Neural progenitor cell (in vitro differentiated cells): ENCODE measurements at regions not wholly inside any gene's neighbourhood (a gene's known extent, or its start where the extent isn't known, plus 50 kb on each side); places are given as distances from the start of the nearest gene placed in this dataset.
A peak's percentile ranks its signal among the peaks of the same experiment; 100 is the strongest.

Experiments used
- DNase-seq: peaks from one replicate; pipeline ENCODE4 v3.0.0-alpha.2; 2016; ENCODE audit warnings: low spot score
- H2AFZ ChIP-seq: fragments of 200-600 bp; sonication (generic); replicated peaks from 2 replicates; pipeline ENCODE4 v1.6.1; 2016; ENCODE audit warnings: antibody characterized with exemption
- H3F3A ChIP-seq: fragments of 200-600 bp; sonication (generic); 2 replicates; pipeline ENCODE4 v1.6.1; 2016; ENCODE audit warnings: antibody characterized with exemption, low read depth
- H3K27ac ChIP-seq: fragments of 200-600 bp; sonication (generic); 2 replicates; pipeline ENCODE4 v1.5.1; 2016; ENCODE audit warnings: mild to moderate bottlenecking
- H3K27me3 ChIP-seq: fragments of 200-600 bp; sonication (generic); 2 replicates; pipeline ENCODE4 v1.6.1; 2016; ENCODE audit warnings: mild to moderate bottlenecking, moderate library complexity
- H3K36me3 ChIP-seq: fragments of 200-600 bp; sonication (generic); 2 replicates; pipeline ENCODE4 v1.5.1; 2016
- H3K4me1 ChIP-seq: fragments of 200-600 bp; sonication (generic); 2 replicates; pipeline ENCODE4 v1.6.1; 2016; ENCODE audit warnings: mixed run types
- H3K4me2 ChIP-seq: fragments of 200-600 bp; sonication (generic); 2 replicates; pipeline ENCODE4 v1.6.1; 2016
- H3K4me3 ChIP-seq: fragments of 200-600 bp; sonication (generic); 2 replicates; pipeline ENCODE4 v1.5.1; 2016
- H3K79me2 ChIP-seq: fragments of 200-600 bp; sonication (generic); 2 replicates; pipeline ENCODE4 v1.6.1; 2016; ENCODE audit warnings: low read depth
- H3K9ac ChIP-seq: fragments of 200-600 bp; sonication (generic); 2 replicates; pipeline ENCODE4 v1.6.1; 2016
- H3K9me3 ChIP-seq: fragments of 200-600 bp; sonication (generic); 2 replicates; pipeline ENCODE4 v1.5.1; 2016; ENCODE audit warnings: low read depth
- H4K20me1 ChIP-seq: fragments of 200-600 bp; sonication (generic); 2 replicates; pipeline ENCODE4 v1.6.1; 2016; ENCODE audit warnings: low read depth
- H3K27ac Mint-ChIP-seq: 3 replicates; pipeline ENCODE4 v1.8.0; 2021; ENCODE audit warnings: mixed read lengths
- H3K27me3 Mint-ChIP-seq: 2 replicates; pipeline ENCODE4 v1.8.0; 2022; ENCODE audit warnings: low read depth, mild to moderate bottlenecking, inconsistent platforms, moderate library complexity, mixed read lengths; ENCODE audit not compliant: insufficient read depth
- H3K36me3 Mint-ChIP-seq: 3 replicates; pipeline ENCODE4 v1.8.0; 2021; ENCODE audit warnings: mixed read lengths
- H3K4me1 Mint-ChIP-seq: 3 replicates; pipeline ENCODE4 v1.8.0; 2021; ENCODE audit warnings: mixed read lengths
- H3K4me3 Mint-ChIP-seq: 3 replicates; pipeline ENCODE4 v1.8.0; 2021; ENCODE audit warnings: mild to moderate bottlenecking, moderate library complexity, mixed read lengths
- H3K9me3 Mint-ChIP-seq: 3 replicates; pipeline ENCODE4 v1.8.0; 2020; ENCODE audit warnings: mixed read lengths
- CTCF ChIP-seq: fragments of 200-600 bp; sonication (generic); IDR thresholded peaks from 2 replicates; pipeline ENCODE4 v1.5.1; 2017; ENCODE audit warnings: antibody characterized with exemption, mild to moderate bottlenecking
- EZH2 ChIP-seq: fragments of 200-600 bp; sonication (generic); IDR thresholded peaks from 2 replicates; pipeline ENCODE4 v1.6.1; 2017; ENCODE audit warnings: antibody characterized with exemption, mild to moderate bottlenecking, moderate library complexity
- EZH2phosphoT487 ChIP-seq: fragments of 200-600 bp; sonication (generic); IDR thresholded peaks from 2 replicates; pipeline ENCODE4 v1.6.1; 2017; ENCODE audit warnings: antibody characterized with exemption

DNA sequence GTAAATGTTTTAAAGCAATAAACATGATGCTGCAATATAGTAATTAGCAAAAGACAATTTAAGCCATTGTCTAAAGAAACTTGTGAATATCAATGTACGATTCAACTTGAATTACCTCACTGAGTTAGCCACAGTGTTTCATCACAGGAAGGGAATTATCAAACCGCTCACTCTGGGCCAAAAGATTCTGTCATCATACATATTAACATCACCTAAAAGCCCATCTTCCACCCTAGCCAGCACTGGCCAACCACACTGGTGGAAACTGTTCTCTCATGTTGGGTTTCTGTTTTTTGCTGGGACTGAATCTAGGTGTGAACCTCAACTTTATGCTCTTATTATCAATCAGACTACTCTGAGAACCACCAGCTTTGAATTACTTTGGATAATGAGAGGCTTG lies 497.7 kb upstream of the THBS1 start:
- Mint-ChIP-seq H3K27ac (no peak overlapping the region), H3K36me3 (no peaks in the 10 kb centered on the region), H3K27me3 (no peaks in the 10 kb centered on the region), H3K4me1 (no peaks in the 10 kb centered on the region), H3K9me3 (no peaks in the 10 kb centered on the region), H3K4me3 (no peak overlapping the region)
- TF ChIP-seq EZH2phosphoT487, result no peak
- TF ChIP-seq CTCF, result no peak
- TF ChIP-seq EZH2, result no peak
- H3K9ac ChIP-seq, result no peak overlapping the region
- no peaks in the 10 kb centered on the region for H3K79me2 ChIP-seq
- no peak overlapping the region for H3K4me3 ChIP-seq
- DNase-seq, result no peak
- H2AFZ ChIP-seq, result no peak overlapping the region
- H3K9me3 ChIP-seq, result no peaks in the 10 kb centered on the region
- H3K36me3 ChIP-seq, result no peaks in the 10 kb centered on the region
- H3F3A ChIP-seq, result no peaks in the 10 kb centered on the region
- H4K20me1 ChIP-seq, result no peaks in the 10 kb centered on the region
- H3K4me1 ChIP-seq, result peaks cover 3% of the 10 kb centered on the region
- H3K4me2 ChIP-seq, result no peak overlapping the region
- no peaks in the 10 kb centered on the region for H3K27me3 ChIP-seq
- H3K27ac ChIP-seq, result no peak overlapping the region

GRCh38 chr15:39084674-39085530 lies 496.0 kb upstream of the THBS1 start:
- Mint-ChIP-seq H3K4me1 (peaks cover 10% of the 10 kb centered on the region), H3K36me3 (no peaks in the 10 kb centered on the region), H3K27ac (no peak overlapping the region), H3K9me3 (no peaks in the 10 kb centered on the region), H3K4me3 (no peak overlapping the region), H3K27me3 (no peaks in the 10 kb centered on the region)
- no peaks in the 10 kb centered on the region for H3K9me3 ChIP-seq
- no peaks in the 10 kb centered on the region for H3K36me3 ChIP-seq
- peaks cover 15% of the 10 kb centered on the region for H3F3A ChIP-seq
- TF ChIP-seq EZH2phosphoT487 (no peak), EZH2 (no peak), CTCF (no peak)
- H3K9ac ChIP-seq, result no peak overlapping the region
- no peaks in the 10 kb centered on the region for H4K20me1 ChIP-seq
- H3K4me2 ChIP-seq, result no peak overlapping the region
- no peaks in the 10 kb centered on the region for H3K27me3 ChIP-seq
- H2AFZ ChIP-seq, result no peak overlapping the region
- H3K27ac ChIP-seq, result no peak overlapping the region
- DNase-seq, result no peak
- peaks cover 17% of the 10 kb centered on the region for H3K4me1 ChIP-seq
- no peaks in the 10 kb centered on the region for H3K79me2 ChIP-seq
- no peak overlapping the region for H3K4me3 ChIP-seq

GRCh38 chr15:39086641-39087040 lies 494.2 kb upstream of the THBS1 start:
- Histone ChIP-seq H3K4me1 (peaks cover 17% of the 10 kb centered on the region), H3K36me3 (no peaks in the 10 kb centered on the region), H3K4me3 (no peak overlapping the region), H3K79me2 (no peaks in the 10 kb centered on the region), H3K27me3 (no peaks in the 10 kb centered on the region), H4K20me1 (no peaks in the 10 kb centered on the region), H2AFZ (peak overlapping the region; percentile 30), H3F3A (peaks cover 15% of the 10 kb centered on the region), H3K27ac (no peak overlapping the region), H3K9ac (no peak overlapping the region), H3K4me2 (no peak overlapping the region), H3K9me3 (no peaks in the 10 kb centered on the region)
- peaks cover 21% of the 10 kb centered on the region for H3K4me1 Mint-ChIP-seq
- no peak for TF ChIP-seq CTCF
- no peak for TF ChIP-seq EZH2
- no peak for TF ChIP-seq EZH2phosphoT487
- H3K27ac Mint-ChIP-seq, result no peak overlapping the region
- H3K4me3 Mint-ChIP-seq, result no peak overlapping the region
- H3K27me3 Mint-ChIP-seq, result peaks cover 4% of the 10 kb centered on the region
- H3K36me3 Mint-ChIP-seq, result no peaks in the 10 kb centered on the region
- no peak for DNase-seq
- no peaks in the 10 kb centered on the region for H3K9me3 Mint-ChIP-seq
